ENCODE measurements at regions not wholly inside any gene's neighbourhood (a gene's known extent, or its start where the extent isn't known, plus 50 kb on each side); places are given as distances from the start of the nearest gene placed in this dataset.

DNA sequence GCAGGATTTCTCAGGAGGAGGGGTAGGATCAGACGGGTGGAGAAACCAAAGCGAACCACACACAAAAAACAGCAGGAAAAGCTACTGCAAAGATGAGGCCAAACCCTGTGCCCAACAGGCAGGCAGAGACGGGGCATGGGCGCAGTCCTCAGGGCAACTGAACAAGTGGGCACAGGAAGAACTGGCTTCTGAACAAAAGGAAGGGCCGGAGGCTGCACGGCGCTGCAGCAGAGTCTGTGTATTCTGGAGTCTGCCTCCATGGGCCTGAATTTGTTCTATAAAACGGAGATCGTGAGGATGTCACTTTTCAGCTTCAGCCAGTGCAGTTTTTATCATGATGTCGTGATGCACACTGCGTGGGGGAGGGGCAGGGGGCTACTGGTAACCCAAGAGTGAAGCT lies 1026.0 kb downstream of the TBC1D22A start:
- TF ChIP-seq ZFP30 (CRISPR knock-in tag; IDR thresholded peaks at IDR 0.05) = no peak
- TF ChIP-seq, protein P1, sequence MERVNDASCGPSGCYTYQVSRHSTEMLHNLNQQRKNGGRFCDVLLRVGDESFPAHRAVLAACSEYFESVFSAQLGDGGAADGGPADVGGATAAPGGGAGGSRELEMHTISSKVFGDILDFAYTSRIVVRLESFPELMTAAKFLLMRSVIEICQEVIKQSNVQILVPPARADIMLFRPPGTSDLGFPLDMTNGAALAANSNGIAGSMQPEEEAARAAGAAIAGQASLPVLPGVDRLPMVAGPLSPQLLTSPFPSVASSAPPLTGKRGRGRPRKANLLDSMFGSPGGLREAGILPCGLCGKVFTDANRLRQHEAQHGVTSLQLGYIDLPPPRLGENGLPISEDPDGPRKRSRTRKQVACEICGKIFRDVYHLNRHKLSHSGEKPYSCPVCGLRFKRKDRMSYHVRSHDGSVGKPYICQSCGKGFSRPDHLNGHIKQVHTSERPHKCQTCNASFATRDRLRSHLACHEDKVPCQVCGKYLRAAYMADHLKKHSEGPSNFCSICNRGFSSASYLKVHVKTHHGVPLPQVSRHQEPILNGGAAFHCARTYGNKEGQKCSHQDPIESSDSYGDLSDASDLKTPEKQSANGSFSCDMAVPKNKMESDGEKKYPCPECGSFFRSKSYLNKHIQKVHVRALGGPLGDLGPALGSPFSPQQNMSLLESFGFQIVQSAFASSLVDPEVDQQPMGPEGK (CRISPR knock-in tag; IDR thresholded peaks at IDR 0.05; ENCODE audit: borderline replicate concordance) = no peak
- no peak for TF ChIP-seq TOX (CRISPR knock-in tag; IDR thresholded peaks at IDR 0.05; ENCODE audit: borderline replicate concordance)
- no peak for TF ChIP-seq CSDC2 (CRISPR knock-in tag; IDR thresholded peaks at IDR 0.05)
- TF ChIP-seq, protein P2, sequence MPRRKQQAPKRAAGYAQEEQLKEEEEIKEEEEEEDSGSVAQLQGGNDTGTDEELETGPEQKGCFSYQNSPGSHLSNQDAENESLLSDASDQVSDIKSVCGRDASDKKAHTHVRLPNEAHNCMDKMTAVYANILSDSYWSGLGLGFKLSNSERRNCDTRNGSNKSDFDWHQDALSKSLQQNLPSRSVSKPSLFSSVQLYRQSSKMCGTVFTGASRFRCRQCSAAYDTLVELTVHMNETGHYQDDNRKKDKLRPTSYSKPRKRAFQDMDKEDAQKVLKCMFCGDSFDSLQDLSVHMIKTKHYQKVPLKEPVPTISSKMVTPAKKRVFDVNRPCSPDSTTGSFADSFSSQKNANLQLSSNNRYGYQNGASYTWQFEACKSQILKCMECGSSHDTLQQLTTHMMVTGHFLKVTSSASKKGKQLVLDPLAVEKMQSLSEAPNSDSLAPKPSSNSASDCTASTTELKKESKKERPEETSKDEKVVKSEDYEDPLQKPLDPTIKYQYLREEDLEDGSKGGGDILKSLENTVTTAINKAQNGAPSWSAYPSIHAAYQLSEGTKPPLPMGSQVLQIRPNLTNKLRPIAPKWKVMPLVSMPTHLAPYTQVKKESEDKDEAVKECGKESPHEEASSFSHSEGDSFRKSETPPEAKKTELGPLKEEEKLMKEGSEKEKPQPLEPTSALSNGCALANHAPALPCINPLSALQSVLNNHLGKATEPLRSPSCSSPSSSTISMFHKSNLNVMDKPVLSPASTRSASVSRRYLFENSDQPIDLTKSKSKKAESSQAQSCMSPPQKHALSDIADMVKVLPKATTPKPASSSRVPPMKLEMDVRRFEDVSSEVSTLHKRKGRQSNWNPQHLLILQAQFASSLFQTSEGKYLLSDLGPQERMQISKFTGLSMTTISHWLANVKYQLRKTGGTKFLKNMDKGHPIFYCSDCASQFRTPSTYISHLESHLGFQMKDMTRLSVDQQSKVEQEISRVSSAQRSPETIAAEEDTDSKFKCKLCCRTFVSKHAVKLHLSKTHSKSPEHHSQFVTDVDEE (CRISPR knock-in tag; IDR thresholded peaks at IDR 0.05) = no peak
- TF ChIP-seq TCF4 (CRISPR knock-in tag; IDR thresholded peaks at IDR 0.05; ENCODE audit: borderline replicate concordance) = no peak
- TF ChIP-seq RARB (CRISPR knock-in tag; IDR thresholded peaks at IDR 0.05) = no peak
- no peak for TF ChIP-seq ZFP3 (CRISPR knock-in tag; IDR thresholded peaks at IDR 0.05)
- TF ChIP-seq, protein P3, sequence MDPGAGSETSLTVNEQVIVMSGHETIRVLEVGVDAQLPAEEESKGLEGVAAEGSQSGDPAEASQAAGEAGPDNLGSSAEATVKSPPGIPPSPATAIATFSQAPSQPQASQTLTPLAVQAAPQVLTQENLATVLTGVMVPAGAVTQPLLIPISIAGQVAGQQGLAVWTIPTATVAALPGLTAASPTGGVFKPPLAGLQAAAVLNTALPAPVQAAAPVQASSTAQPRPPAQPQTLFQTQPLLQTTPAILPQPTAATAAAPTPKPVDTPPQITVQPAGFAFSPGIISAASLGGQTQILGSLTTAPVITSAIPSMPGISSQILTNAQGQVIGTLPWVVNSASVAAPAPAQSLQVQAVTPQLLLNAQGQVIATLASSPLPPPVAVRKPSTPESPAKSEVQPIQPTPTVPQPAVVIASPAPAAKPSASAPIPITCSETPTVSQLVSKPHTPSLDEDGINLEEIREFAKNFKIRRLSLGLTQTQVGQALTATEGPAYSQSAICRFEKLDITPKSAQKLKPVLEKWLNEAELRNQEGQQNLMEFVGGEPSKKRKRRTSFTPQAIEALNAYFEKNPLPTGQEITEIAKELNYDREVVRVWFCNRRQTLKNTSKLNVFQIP (CRISPR knock-in tag; IDR thresholded peaks at IDR 0.05; ENCODE audit: borderline replicate concordance, low read depth) = no peak
- TF ChIP-seq ZNF70 (CRISPR knock-in tag; IDR thresholded peaks at IDR 0.05) = no peak
- TF ChIP-seq GLIS3 (CRISPR knock-in tag; IDR thresholded peaks at IDR 0.05) = no peak

Data from SK-N-SH treated with all-trans-retinoic acid at 6 μM for 48 hours (cell line).